NT2/D1 (cell line): ENCODE measurements at regions not wholly inside any gene's neighbourhood (a gene's known extent, or its start where the extent isn't known, plus 50 kb on each side); places are given as distances from the start of the nearest gene placed in this dataset.

ENCODE experiments used
- SUZ12 ChIP-seq: IDR thresholded peaks from 2 replicates; pipeline ENCODE4 v1.6.1; 2011; ENCODE audit not compliant: insufficient read length, insufficient read depth; ENCODE audit errors: extremely low read depth
- YY1 ChIP-seq: IDR thresholded peaks from 2 replicates; pipeline ENCODE4 v1.6.1; 2011; ENCODE audit not compliant: insufficient read length, insufficient read depth
- ZNF274 ChIP-seq: IDR thresholded peaks from 2 replicates; pipeline ENCODE4 v1.6.1; 2011; ENCODE audit warnings: mild to moderate bottlenecking, low read depth, low read length

- TF ChIP-seq ZNF274 (no peak), YY1 (no peak), SUZ12 (no peak)
These were observed 189.8 kb upstream of the PRICKLE1 start for GRCh38 chr12:42779186-42779859.
